Thoracic aorta (tissue), 2 donors: ENCODE measurements at regions not wholly inside any gene's neighbourhood (a gene's known extent, or its start where the extent isn't known, plus 50 kb on each side); places are given as distances from the start of the nearest gene placed in this dataset.

ENCODE experiments used
- ATAC-seq: fragments of 150-250 bp; one replicate; pipeline ENCODE4 v1.8.0; 2017; ENCODE audit warnings: low read depth; ENCODE audit not compliant: insufficient number of reproducible peaks, low FRiP score
- DNase-seq: peaks from one replicate; pipeline ENCODE4 v3.0.0-alpha.2; 2020; ENCODE audit warnings: low spot score
- H3K27ac ChIP-seq, 2 donors: fragments of 200-600 bp; sonication (generic); 1 replicate in 1 of 2; 2 replicates in 1 of 2; pipeline ENCODE4 v1.5.1; 2016; ENCODE audit warnings: mild to moderate bottlenecking in 2 of 2, moderate library complexity in 2 of 2
- H3K27me3 ChIP-seq: fragments of 200-600 bp; sonication (generic); replicated peaks from 2 replicates; pipeline ENCODE4 v1.6.0; 2016; ENCODE audit warnings: mild to moderate bottlenecking; ENCODE audit not compliant: insufficient read depth
- H3K36me3 ChIP-seq: fragments of 200-600 bp; sonication (generic); one replicate; pipeline ENCODE4 v1.5.1; 2016
- H3K4me1 ChIP-seq, 2 donors: fragments of 200-600 bp; sonication (generic); 1 replicate in 1 of 2; 2 replicates in 1 of 2; pipeline versions ENCODE4 v1.5.1 to v1.6.0; 2016; ENCODE audit warnings: low read depth in 2 of 2, mild to moderate bottlenecking in 1 of 2; ENCODE audit not compliant: control insufficient read depth in 1 of 2
- H3K4me3 ChIP-seq: fragments of 200-600 bp; sonication (generic); 2 replicates; pipeline ENCODE4 v1.5.1; 2016; ENCODE audit warnings: mild to moderate bottlenecking
- H3K9me3 ChIP-seq: fragments of 200-600 bp; sonication (generic); 2 replicates; pipeline ENCODE4 v1.5.1; 2016
- TF ChIP-seq, protein P1 (sequence below): fragments of 200-600 bp; sonication (generic); IDR thresholded peaks from one replicate; pipeline ENCODE4 v1.5.1; 2019; ENCODE audit warnings: antibody characterized with exemption

DNA sequence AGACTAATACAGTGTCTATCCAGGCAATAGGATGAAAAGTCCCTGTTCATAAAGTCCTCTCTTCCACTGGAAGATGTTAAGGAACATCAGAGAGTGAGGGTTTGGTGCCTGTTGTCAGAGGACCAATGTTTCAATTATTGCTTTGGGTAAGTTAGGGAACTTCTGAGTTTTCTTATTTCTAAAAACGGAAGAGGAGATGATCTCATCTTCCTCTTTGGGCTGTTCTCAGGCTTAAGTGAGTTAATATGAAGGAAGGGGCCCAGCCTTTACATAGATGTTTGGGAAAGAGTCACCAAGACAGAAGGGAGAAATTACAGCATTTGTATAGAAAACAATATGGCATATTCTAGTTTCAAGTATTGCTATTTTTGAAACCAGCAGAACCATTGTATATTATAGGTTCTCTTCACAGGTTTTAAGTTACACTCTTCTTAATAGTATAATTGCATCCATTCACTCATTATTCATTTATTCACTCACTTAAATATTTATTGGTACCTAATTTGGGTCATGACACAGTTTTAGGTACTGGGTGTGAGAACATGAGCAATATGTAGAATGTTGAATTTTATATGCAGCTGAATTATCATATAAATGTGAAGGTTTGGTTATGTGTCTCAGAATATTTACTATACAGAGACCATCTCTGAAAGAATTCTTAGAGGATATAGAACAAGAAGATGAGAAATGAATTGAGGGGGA lies 68.5 kb upstream of the LRIG3 start:
- Histone ChIP-seq H3K4me1 (no peaks in the 10 kb centered on the region), H3K4me3 (no peak overlapping the region), H3K9me3 (no peaks in the 10 kb centered on the region), H3K36me3 (no peaks in the 10 kb centered on the region), H3K27ac (no peak overlapping the region), H3K27me3 (no peaks in the 10 kb centered on the region)
- TF ChIP-seq, protein P1, sequence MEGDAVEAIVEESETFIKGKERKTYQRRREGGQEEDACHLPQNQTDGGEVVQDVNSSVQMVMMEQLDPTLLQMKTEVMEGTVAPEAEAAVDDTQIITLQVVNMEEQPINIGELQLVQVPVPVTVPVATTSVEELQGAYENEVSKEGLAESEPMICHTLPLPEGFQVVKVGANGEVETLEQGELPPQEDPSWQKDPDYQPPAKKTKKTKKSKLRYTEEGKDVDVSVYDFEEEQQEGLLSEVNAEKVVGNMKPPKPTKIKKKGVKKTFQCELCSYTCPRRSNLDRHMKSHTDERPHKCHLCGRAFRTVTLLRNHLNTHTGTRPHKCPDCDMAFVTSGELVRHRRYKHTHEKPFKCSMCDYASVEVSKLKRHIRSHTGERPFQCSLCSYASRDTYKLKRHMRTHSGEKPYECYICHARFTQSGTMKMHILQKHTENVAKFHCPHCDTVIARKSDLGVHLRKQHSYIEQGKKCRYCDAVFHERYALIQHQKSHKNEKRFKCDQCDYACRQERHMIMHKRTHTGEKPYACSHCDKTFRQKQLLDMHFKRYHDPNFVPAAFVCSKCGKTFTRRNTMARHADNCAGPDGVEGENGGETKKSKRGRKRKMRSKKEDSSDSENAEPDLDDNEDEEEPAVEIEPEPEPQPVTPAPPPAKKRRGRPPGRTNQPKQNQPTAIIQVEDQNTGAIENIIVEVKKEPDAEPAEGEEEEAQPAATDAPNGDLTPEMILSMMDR, result no peak
- no peak for ATAC-seq
- no peak for DNase-seq

DNA sequence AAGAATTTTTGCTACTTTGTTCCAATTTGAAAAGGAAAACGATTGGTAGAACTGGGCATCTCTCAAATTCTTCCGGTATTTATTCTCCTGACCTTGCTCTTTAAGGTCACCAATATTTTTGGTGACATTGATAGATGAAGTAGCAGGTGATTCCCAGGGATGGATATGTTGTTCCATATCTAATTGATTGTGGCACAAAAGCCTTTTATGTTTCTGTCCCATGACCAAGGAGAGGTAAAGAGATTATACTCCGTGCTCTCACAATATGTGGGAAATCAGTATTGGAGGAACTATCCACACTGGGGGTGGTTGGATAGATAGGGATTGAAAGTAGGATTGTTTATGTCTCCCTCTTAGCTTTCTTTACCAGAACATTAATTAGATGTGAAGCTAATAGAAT lies 61.7 kb upstream of the LRIG3 start:
- Histone ChIP-seq H3K4me1 (no peaks in the 10 kb centered on the region), H3K4me3 (no peak overlapping the region), H3K9me3 (no peaks in the 10 kb centered on the region), H3K27ac (no peak overlapping the region), H3K36me3 (no peaks in the 10 kb centered on the region), H3K27me3 (no peaks in the 10 kb centered on the region)
- ATAC-seq (no peak), DNase-seq (no peak)
- TF ChIP-seq, protein P1, result no peak

DNA sequence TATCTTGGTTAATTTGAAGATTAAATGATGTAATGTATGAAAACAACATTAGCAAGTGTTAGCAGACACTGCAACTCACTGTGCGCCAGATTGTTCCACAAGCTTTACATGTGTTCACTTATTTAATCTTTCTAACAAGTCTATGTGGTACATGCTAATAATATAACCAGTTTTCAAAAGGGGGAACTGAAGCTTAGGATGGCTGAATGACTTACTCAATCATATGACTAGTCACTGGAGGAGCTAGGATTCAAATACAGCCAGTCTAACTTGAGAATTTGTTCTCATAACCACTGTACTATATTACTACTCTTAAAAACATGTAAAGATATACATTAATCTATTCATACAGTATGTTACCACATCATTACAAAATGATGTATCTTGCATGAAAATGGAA lies 60.5 kb upstream of the LRIG3 start:
- Histone ChIP-seq H3K36me3 (no peaks in the 10 kb centered on the region), H3K4me3 (no peak overlapping the region), H3K4me1 (no peaks in the 10 kb centered on the region), H3K27ac (no peak overlapping the region), H3K27me3 (no peaks in the 10 kb centered on the region), H3K9me3 (no peaks in the 10 kb centered on the region)
- ATAC-seq (no peak), DNase-seq (no peak)
- TF ChIP-seq, protein P1, result no peak

DNA sequence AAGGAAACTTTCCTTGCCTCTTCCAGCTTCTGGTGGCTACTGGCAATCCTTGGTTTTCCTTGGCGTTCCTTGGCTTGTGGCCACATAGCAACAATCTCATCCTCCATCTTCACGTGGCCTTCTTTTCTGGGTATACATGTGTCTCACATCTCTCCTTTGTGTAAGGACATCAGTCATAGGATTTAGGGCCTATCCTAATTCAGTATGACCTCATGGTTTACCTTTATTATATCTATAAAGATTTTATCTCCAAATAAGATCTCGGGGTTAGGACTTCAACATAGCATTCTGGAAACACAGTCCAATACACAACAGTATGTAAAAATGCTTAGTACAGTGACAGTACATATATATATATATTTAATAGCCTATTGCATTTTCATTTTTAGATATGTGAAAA lies 58.4 kb upstream of the LRIG3 start:
- H3K9me3 ChIP-seq, result no peaks in the 10 kb centered on the region
- no peak overlapping the region for H3K4me3 ChIP-seq
- H3K27me3 ChIP-seq, result no peaks in the 10 kb centered on the region
- no peak for DNase-seq
- H3K4me1 ChIP-seq, result no peaks in the 10 kb centered on the region
- TF ChIP-seq, protein P1, result no peak
- no peak for ATAC-seq
- no peaks in the 10 kb centered on the region for H3K36me3 ChIP-seq
- H3K27ac ChIP-seq, result no peak overlapping the region

DNA sequence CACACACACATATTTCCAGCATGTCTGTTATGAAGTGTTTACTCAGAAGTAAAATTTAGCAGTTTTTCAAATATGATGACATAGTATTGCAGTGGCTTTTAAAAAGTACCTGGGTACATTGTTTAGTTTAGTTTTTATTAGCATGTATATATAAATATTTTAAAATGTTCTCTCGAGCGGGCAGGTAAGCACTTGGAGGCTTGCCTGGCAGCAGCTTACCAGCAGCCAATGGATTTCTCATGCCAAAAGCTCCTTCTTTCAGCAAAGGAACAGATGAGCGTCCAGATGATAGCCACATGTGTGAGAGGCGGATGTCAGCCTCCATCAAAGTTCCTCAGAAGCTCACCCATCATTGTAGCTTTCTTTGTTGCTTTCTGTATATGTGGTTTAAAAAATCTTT lies 57.2 kb upstream of the LRIG3 start:
- no peaks in the 10 kb centered on the region for H3K36me3 ChIP-seq
- H3K4me3 ChIP-seq, result no peak overlapping the region
- TF ChIP-seq, protein P1, result no peak
- H3K9me3 ChIP-seq, result no peaks in the 10 kb centered on the region
- no peaks in the 10 kb centered on the region for H3K4me1 ChIP-seq
- no peaks in the 10 kb centered on the region for H3K27me3 ChIP-seq
- H3K27ac ChIP-seq, result no peak overlapping the region
- ATAC-seq (no peak), DNase-seq (no peak)
